Activated CD4-positive, alpha-beta T cell treated with anti-CD3 and anti-CD28 coated beads for 1 hour (primary cell): ENCODE measurements at regions not wholly inside any gene's neighbourhood (a gene's known extent, or its start where the extent isn't known, plus 50 kb on each side); places are given as distances from the start of the nearest gene placed in this dataset.
"Not testable (repeated sequence)": the region's sequence is repeated elsewhere in the genome, so short reads cannot be mapped to it uniquely, and the experiment has no call there.

Experiments
- DNase-seq: peaks from one replicate; pipeline ENCODE4 v3.0.0-alpha.2; 2020

DNA sequence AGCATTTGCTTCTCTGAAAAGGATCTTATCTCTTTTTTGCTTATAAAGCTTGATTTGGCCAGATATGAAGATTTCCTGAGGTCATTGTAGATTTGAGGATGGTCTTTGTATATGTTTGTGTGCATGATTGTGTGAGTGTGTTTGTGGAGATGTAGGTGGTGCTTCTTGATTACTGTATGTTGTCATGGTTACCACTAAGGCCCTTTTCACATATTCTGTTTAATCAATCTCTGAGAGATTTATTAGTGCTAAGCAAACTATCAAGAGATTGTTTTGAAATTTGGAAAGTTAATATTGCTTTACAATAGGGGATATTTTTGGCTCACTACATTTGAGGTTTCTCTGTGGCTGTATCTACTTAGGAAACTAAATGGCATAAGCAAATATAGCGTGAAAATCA is 191.7 kb downstream of the S1PR1 start:
- DNase-seq = no peak

DNA sequence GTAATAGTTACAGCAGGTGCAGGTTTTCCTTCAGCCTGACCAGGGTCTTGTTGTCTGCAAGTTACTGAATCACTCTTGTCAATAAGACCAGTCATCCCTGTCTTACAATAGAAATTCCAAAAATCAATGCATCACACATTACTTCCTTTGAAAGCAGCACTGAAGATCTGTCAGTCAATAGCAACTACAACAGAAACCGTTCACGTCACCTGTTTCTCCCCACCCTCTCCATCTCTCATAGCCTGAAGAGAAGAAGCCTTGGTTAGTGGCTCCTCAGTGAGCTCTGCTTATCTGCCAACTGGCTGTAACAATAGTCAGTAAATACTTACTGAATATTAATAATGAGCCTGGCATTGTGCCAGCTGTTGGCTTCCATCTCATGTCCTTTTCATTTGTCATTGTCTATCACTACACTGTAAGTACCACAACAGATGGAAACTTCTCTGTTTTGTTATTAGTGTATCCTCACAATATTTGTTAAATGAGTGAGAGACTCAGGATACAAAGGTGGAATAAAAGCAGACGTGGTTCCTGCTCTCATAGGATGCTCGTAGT is 195.2 kb downstream of the S1PR1 start:
- no peak for DNase-seq

GRCh38 chr1:101435831-101436511 is 199.2 kb downstream of the S1PR1 start:
- DNase-seq = no peak

DNA sequence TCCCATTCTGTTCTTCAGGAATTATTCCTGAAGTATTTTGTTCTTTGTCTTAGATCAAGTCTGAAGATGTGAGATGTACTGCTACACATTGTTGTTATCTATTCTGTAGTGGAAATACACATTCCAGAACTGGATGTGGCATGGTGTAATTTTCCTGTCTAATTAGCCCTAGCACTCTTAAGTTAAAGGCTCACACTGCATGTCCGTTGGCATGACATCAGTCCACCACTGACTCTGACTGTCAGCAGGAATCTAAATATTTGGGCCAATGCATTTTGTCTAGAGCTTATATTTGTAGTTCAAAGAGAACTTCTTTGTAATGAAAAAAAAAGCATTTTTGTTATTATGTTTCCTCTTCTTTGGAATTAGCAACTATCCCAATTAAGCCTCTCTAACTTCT is 201.0 kb downstream of the S1PR1 start:
- DNase-seq = no peak

GRCh38 chr1:101438359-101438758 is 201.5 kb downstream of the S1PR1 start:
- DNase-seq = no peak

GRCh38 chr1:101440485-101440884 is 203.7 kb downstream of the S1PR1 start:
- DNase-seq = no peak

GRCh38 chr1:101444381-101444780 is 207.6 kb downstream of the S1PR1 start:
- no peak for DNase-seq

GRCh38 chr1:101444873-101445618 is 208.2 kb downstream of the S1PR1 start:
- no peak for DNase-seq

GRCh38 chr1:101448018-101448417 is 211.2 kb downstream of the S1PR1 start:
- no peak for DNase-seq

- not testable (repeated sequence) for DNase-seq
Observed at GRCh38 chr1:101450691-101451090, 213.9 kb downstream of the S1PR1 start.

DNA sequence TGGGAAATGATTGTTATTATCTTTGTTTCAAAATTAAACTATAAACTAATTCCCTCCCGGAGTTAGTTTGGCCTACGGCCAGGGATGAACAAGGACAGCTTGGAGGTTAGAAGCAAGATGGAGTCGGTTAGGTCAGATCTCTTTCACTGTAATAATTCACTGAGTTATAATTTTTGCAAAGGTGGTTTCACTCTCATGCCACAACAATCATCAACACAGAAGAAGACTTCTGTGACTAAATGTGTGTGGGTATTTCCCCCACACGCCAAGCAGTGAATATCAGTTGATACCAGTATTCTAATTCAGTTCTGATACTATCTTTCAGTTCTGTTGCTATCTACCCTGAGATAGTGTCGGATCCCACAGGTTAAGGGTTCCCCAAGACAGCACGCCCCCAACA is 215.1 kb downstream of the S1PR1 start:
- DNase-seq = no peak

DNA sequence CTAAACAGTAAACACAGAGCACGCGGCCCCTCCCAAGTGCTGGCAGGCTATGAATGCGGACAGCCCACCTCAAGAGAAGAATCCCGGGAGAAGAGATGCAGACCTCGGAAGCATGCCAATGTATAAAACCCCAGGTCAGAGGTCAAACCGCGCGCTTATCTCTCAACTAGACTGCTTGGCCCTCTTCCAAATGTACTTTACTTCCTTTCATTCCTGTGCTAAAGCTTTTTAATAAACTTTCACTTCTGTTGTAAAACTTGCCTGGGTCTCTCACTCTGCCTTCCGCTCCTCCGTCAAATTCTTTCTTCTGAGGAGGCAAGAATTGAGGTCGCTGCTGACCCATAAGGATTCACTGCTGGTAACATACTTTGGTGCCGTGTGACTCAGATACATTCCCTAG is 216.0 kb downstream of the S1PR1 start:
- DNase-seq = no peak

DNA sequence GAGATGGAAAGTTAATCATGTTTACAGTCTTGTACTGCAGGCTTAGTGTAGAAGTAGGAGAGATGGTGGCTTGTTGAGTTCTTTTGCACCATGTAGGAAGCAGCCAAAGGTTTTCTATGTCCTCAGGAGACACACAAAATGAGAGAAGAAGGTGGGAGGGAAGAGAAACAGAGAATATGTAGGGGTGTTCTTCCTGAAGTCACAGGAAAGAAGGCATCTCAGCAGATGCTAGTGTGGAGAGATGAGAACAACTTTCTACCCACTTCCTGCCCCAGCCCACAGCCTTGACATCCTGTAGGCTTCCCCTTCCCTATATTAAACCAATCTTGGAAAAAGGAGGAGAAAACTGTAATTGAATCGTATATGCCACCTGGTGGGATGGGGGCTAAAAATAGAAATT is 217.0 kb downstream of the S1PR1 start:
- DNase-seq = no peak

DNA sequence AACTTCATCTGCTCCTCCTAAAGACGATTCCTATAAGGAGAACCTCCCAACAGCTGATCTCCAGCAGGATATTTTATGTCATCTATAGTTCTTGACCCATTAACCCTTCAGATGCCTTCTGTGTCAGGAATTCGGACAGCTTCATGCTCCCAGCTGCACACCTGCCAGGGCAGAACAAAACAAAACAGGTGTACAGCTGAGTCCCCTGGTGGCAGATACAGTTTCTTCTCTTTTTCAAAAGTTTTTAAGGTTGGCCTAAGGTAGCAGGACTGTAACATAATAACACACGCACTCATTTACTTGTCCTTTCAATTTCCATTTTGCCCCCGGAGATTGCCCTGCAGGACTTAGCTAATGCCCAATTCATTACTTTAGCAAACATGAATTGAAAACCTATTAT is 218.3 kb downstream of the S1PR1 start:
- DNase-seq = no peak

DNA sequence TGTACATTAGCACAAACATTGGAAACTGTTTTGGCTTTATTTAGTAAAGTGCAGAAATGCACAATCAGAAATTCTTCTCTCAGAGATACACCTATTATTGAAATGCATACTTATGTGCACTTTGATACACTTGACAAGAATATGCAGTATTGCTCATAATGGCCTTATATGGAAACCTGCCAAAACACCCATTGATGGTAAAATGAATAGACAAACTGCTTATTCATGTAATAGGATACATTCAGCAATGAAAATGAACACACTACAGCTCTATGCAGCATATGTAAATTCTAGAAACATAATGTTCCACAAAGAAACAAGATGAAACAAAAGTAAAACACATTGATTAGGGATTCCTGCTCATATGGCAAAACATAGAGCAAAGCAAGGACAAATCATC is 223.9 kb downstream of the S1PR1 start:
- no peak for DNase-seq

- DNase-seq = no peak
Observed at GRCh38 chr1:101463195-101463594, 226.4 kb downstream of the S1PR1 start.

GRCh38 chr1:101465941-101466340 is 229.1 kb downstream of the S1PR1 start:
- no peak for DNase-seq

DNA sequence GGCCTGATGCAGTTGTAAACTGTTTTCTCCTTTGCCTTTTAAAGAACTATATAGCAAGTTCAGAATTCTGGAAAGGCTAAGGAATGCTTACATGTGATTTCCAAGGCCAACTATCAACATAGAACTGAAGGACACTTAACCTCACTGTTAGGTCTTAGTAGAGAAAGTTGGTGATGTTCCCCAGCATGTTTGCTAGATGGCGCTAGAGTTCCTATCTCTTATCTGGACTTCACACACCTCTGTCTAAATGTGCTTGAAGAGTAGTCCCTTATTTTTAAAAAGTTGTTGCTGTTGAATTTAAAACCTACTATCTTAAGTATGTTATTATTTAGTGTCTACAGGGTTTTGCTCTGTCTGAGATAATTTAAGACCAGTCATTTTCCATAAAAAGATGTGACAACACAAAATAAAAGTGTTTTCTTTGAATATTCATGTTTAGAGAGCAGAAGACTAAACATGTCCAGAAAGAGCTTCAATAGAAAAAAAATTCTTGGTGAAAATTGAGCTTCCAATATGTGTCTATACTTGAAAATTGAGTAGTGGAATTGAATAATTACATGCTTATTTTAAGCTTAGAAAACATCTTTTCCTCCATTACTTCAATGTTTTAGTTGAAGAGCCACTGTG is 237.3 kb downstream of the S1PR1 start:
- no peak for DNase-seq

GRCh38 chr1:101476541-101476940 is 239.7 kb downstream of the S1PR1 start:
- no peak for DNase-seq

DNA sequence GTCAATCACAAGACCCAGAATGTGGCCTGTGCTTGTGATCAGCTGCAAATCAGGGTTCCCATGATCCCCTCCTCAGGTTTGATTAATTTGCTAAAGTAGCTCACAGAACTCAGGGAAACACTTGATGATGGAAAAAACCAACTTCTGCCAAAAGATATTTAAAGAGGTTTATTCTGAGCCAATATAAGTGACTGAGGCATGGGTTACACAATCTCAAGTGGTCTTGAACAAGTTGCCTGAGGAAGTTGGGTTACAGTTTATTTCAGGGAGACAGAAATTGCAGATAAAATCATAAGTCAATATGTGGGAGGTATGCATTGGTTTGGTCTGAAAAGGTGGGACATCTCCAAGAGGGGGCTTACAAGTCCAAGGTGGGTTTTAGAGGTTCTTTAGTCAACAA is 243.1 kb downstream of the S1PR1 start:
- DNase-seq = no peak

DNA sequence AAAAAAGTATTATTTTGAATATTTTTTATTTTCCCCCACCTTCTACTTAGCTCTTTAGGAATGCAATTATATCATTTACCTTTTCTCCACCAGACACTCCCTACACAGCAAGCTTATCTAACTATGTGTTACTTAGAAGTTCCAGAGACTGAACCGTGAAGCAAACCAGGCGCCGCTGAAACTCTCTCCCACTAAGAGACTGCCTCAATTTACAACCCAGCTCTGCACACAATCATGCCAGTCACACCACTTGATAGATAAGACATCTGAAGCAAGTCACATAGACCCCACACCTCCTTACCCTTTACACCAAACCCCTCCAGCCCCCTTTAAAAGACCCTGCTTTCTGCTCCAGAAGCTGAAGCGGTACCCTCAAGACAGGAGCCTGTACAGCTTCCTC is 245.5 kb downstream of the S1PR1 start:
- DNase-seq = no peak

GRCh38 chr1:101483982-101484688 is 247.3 kb downstream of the S1PR1 start:
- DNase-seq = no peak

DNA sequence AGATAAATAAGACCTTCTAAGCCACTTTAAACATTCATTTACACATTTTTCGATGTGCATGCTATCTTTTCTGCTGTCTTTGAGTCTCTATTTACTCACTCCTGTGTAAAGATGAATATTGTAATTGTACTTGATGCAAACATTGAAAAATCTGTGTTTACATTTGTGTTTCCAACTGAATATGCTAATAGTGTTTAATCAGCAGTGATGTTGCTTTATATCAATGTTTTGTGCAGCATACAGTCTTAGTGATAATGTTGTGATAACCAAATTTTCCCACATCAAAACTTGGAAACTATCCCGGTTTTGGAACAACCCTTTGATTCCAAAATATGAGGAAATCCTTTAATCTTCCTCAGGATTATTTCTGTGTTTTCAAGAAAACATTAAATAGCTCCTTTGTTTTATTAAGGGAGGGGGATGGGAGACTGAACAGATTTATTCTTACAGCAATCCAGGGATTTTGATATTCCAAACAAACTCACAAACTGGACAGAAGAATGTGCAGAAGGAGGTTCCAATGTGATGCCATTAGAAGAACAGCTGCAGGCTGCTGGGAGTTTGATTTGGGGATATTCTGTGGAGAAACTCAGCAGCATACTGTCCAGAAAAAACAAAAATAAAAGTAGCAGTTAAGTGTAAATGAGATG is 248.0 kb downstream of the S1PR1 start:
- no peak for DNase-seq
